Kidney capillary endothelial cell (primary cell): ENCODE measurements at regions not wholly inside any gene's neighbourhood (a gene's known extent, or its start where the extent isn't known, plus 50 kb on each side); places are given as distances from the start of the nearest gene placed in this dataset.

Experiments
- DNase-seq: peaks from one replicate; pipeline ENCODE4 v3.0.0-alpha.2; 2018; ENCODE audit warnings: low spot score

- DNase-seq: no peak
These were observed 1610.0 kb downstream of the BRINP3 start for GRCh38 chr1:188867614-188868013.

- DNase-seq: no peak
These were observed 1606.5 kb downstream of the BRINP3 start for GRCh38 chr1:188871164-188871563.

- no peak for DNase-seq
These were observed 1605.3 kb downstream of the BRINP3 start for GRCh38 chr1:188872376-188872775.

- DNase-seq: no peak
These were observed 1600.0 kb downstream of the BRINP3 start for GRCh38 chr1:188877668-188878067.

GRCh38 chr1:188888386-188888785 lies 1589.3 kb downstream of the BRINP3 start:
- DNase-seq: no peak

- no peak for DNase-seq
These were observed 1588.5 kb downstream of the BRINP3 start for GRCh38 chr1:188889166-188889565.

GRCh38 chr1:188891958-188892357 lies 1585.7 kb downstream of the BRINP3 start:
- DNase-seq: no peak

- no peak for DNase-seq
These were observed 1582.1 kb downstream of the BRINP3 start for GRCh38 chr1:188895611-188896010.

GRCh38 chr1:188903241-188903640 lies 1574.4 kb downstream of the BRINP3 start:
- DNase-seq: no peak

- no peak for DNase-seq
These were observed 1573.5 kb downstream of the BRINP3 start for GRCh38 chr1:188904201-188904600.

- DNase-seq: no peak
These were observed 1570.6 kb downstream of the BRINP3 start for GRCh38 chr1:188906921-188907641.

GRCh38 chr1:188930382-188930781 lies 1547.3 kb downstream of the BRINP3 start:
- DNase-seq: no peak

GRCh38 chr1:188931506-188931905 lies 1546.2 kb downstream of the BRINP3 start:
- DNase-seq: no peak

- no peak for DNase-seq
These were observed 1539.6 kb downstream of the BRINP3 start for GRCh38 chr1:188937965-188938551.

- no peak for DNase-seq
These were observed 1535.7 kb downstream of the BRINP3 start for GRCh38 chr1:188941986-188942385.

GRCh38 chr1:188949701-188950100 lies 1528.0 kb downstream of the BRINP3 start:
- DNase-seq: no peak

GRCh38 chr1:188958461-188959115 lies 1519.1 kb downstream of the BRINP3 start:
- DNase-seq: no peak

GRCh38 chr1:188986745-188987417 lies 1490.8 kb downstream of the BRINP3 start:
- DNase-seq: no peak

- DNase-seq: no peak
These were observed 1489.1 kb downstream of the BRINP3 start for GRCh38 chr1:188988589-188988988.

GRCh38 chr1:188991221-188991930 lies 1486.3 kb downstream of the BRINP3 start:
- DNase-seq: no peak

GRCh38 chr1:189007824-189008223 lies 1469.8 kb downstream of the BRINP3 start:
- no peak for DNase-seq

GRCh38 chr1:189021577-189021976 lies 1456.1 kb downstream of the BRINP3 start:
- DNase-seq: no peak
